ENCODE measurements at regions not wholly inside any gene's neighbourhood (a gene's known extent, or its start where the extent isn't known, plus 50 kb on each side); places are given as distances from the start of the nearest gene placed in this dataset.

DNA sequence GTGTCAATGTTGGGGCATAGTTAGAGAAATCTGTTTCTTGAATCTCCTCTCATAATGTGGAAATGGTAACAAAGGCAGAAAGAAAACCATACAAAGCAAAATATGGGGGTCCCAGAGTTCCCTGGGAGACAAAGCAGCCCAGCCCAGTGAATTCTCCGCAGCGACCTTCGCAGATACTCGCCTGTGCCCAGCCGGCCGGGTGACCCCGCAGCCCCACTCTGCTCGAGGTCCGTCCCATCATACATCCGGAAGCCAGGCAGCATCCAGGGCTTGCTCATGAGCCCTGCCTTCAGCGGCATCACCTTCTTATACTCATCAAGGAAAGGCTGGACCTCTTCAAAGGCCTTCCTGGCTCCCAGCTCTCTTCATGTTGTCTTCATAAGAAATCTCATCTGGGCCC, 774.8 kb upstream of the ID2 start:
- H3K27me3 ChIP-seq, result no peaks in the 10 kb centered on the region
- no peaks in the 10 kb centered on the region for H3K4me1 ChIP-seq
- intact Hi-C loops (cut with DNase I; ENCODE audit: low total_unique reads), result no loop called here
- no peaks in the 10 kb centered on the region for H3K9me3 ChIP-seq
- H3K4me3 ChIP-seq, result no peak overlapping the region
- DNase-seq, result no peak
- 90 to 98% (median 96%) methylated on average over 11 of the region's 11 CpGs for WGBS, 5 donors
- no peak overlapping the region for H3K27ac ChIP-seq
- no peaks in the 10 kb centered on the region for H3K36me3 ChIP-seq
- TF ChIP-seq, protein P1, sequence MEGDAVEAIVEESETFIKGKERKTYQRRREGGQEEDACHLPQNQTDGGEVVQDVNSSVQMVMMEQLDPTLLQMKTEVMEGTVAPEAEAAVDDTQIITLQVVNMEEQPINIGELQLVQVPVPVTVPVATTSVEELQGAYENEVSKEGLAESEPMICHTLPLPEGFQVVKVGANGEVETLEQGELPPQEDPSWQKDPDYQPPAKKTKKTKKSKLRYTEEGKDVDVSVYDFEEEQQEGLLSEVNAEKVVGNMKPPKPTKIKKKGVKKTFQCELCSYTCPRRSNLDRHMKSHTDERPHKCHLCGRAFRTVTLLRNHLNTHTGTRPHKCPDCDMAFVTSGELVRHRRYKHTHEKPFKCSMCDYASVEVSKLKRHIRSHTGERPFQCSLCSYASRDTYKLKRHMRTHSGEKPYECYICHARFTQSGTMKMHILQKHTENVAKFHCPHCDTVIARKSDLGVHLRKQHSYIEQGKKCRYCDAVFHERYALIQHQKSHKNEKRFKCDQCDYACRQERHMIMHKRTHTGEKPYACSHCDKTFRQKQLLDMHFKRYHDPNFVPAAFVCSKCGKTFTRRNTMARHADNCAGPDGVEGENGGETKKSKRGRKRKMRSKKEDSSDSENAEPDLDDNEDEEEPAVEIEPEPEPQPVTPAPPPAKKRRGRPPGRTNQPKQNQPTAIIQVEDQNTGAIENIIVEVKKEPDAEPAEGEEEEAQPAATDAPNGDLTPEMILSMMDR (IDR thresholded peaks at IDR 0.05), result no peak
- TF ChIP-seq POLR2AphosphoS5 (IDR thresholded peaks at IDR 0.05) (no peak), EP300 (IDR thresholded peaks at IDR 0.05) (no peak), POLR2A (IDR thresholded peaks at IDR 0.05) (no peak)

DNA sequence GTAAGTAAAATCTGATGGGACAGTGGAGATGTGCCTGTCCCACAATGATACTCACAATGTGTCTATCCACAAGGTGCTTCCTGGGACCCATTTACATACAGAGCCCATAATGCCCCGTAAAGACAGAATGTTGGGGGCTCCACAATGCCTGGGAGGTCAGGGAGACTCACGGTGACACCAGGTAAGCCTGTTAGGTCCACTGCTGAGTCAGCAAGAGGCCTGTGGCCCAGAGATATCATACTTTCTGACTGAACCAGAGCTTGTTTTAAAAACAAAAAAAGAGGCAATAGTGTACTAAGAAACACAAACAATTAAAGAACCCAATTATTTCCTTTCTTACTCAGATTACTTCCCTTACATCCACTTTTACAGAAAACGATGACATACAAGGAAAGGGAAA, 771.1 kb upstream of the ID2 start:
- no peak for DNase-seq
- TF ChIP-seq, protein P1 (IDR thresholded peaks at IDR 0.05), result no peak
- TF ChIP-seq POLR2A (IDR thresholded peaks at IDR 0.05) (no peak), EP300 (IDR thresholded peaks at IDR 0.05) (no peak), POLR2AphosphoS5 (IDR thresholded peaks at IDR 0.05) (no peak)
- Histone ChIP-seq H3K4me3 (no peak overlapping the region), H3K27ac (no peak overlapping the region), H3K27me3 (no peaks in the 10 kb centered on the region), H3K36me3 (no peaks in the 10 kb centered on the region), H3K9me3 (no peaks in the 10 kb centered on the region), H3K4me1 (peaks cover 0 to 4% (median 0%) of the 10 kb centered on the region in 4 donors)
- intact Hi-C loops (cut with DNase I; ENCODE audit: low total_unique reads), result no loop called here
- 84 to 93% (median 85%) methylated on average over 3 of the region's 3 CpGs for WGBS, 5 donors

DNA sequence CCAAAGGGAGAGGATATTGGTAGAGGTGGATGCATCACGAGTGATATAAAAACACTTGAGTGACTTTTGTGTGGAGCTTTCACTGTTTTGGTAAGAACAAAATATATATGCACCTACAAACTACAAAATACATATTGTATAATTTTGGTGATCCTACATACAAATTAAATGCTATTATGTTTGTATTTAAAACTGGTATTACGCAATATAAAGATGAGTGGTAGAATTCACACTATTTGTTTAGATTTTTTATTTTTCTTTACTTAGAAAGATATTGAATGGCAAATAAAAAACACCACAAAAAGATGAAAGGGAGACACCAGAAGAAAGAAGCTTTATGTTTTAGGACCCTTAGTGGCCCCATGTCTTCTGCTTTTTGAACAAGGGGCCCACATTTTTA, 770.7 kb upstream of the ID2 start:
- Histone ChIP-seq H3K4me1 (peaks cover 0 to 4% (median 0%) of the 10 kb centered on the region in 4 donors), H3K36me3 (no peaks in the 10 kb centered on the region), H3K27me3 (no peaks in the 10 kb centered on the region), H3K9me3 (no peaks in the 10 kb centered on the region), H3K27ac (no peak overlapping the region), H3K4me3 (no peak overlapping the region)
- TF ChIP-seq POLR2A (IDR thresholded peaks at IDR 0.05) (no peak), POLR2AphosphoS5 (IDR thresholded peaks at IDR 0.05) (no peak), EP300 (IDR thresholded peaks at IDR 0.05) (no peak)
- TF ChIP-seq, protein P1 (IDR thresholded peaks at IDR 0.05), result no peak
- DNase-seq, result no peak
- intact Hi-C loops (cut with DNase I; ENCODE audit: low total_unique reads), result no loop called here
- WGBS, 5 donors, result 90 to 97% (median 94%) methylated on average over 2 of the region's 2 CpGs

DNA sequence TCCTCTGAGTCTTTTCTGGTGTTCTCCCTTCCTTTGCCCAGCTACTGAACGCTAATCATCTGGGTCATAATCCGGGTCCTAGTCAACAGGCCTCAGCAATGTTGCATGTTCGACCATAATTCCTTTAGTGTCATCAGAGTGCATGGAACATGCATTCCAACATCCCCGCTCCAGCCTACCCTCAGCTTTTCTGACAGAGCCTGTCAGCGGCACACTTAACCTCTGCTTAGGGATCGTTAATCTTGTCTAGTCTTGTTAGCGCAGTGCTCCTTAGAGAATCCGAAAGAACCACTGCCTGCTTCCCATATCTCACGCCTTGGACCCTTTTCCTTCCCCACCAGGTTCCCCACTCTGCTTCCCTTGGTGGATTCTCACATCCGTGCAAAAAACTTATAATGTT, 767.9 kb upstream of the ID2 start:
- no peaks in the 10 kb centered on the region for H3K9me3 ChIP-seq
- no peak for DNase-seq
- intact Hi-C loops (cut with DNase I; ENCODE audit: low total_unique reads), result no loop called here
- no peaks in the 10 kb centered on the region for H3K27me3 ChIP-seq
- TF ChIP-seq EP300 (IDR thresholded peaks at IDR 0.05), result no peak
- TF ChIP-seq, protein P1 (IDR thresholded peaks at IDR 0.05), result no peak
- TF ChIP-seq POLR2AphosphoS5 (IDR thresholded peaks at IDR 0.05), result no peak
- TF ChIP-seq POLR2A (IDR thresholded peaks at IDR 0.05), result no peak
- H3K36me3 ChIP-seq, result no peaks in the 10 kb centered on the region
- H3K27ac ChIP-seq, result no peak overlapping the region
- WGBS, 5 donors, result 82 to 84% (median 83%) methylated on average over 10 of the region's 10 CpGs
- H3K4me1 ChIP-seq, result peaks cover 0 to 4% (median 0%) of the 10 kb centered on the region in 4 donors
- H3K4me3 ChIP-seq, result no peak overlapping the region
